Osteoblast (primary cell): ENCODE measurements at regions not wholly inside any gene's neighbourhood (a gene's known extent, or its start where the extent isn't known, plus 50 kb on each side); places are given as distances from the start of the nearest gene placed in this dataset.

ENCODE experiments used
- DNase-seq: peaks from one replicate; pipeline ENCODE4 v3.0.0; 2011; ENCODE audit warnings: low spot score, mixed read lengths; ENCODE audit not compliant: insufficient read length; ENCODE audit errors: missing footprints
- H2AFZ ChIP-seq: 2 replicates; pipeline ENCODE4 v1.6.0; 2011; ENCODE audit warnings: mild to moderate bottlenecking, low read length
- H3K27ac ChIP-seq: 2 replicates; pipeline ENCODE4 v1.5.1; 2011; ENCODE audit warnings: mild to moderate bottlenecking, low read depth, low read length, moderate library complexity
- H3K27me3 ChIP-seq: 2 replicates; pipeline ENCODE4 v1.6.0; 2012; ENCODE audit warnings: mild to moderate bottlenecking, control low read depth, inconsistent platforms, low read length, moderate library complexity; ENCODE audit not compliant: insufficient read depth
- H3K36me3 ChIP-seq: 2 replicates; pipeline ENCODE4 v1.5.1; 2011; ENCODE audit warnings: mild to moderate bottlenecking, low read length, control low read depth, moderate library complexity; ENCODE audit not compliant: insufficient read depth
- H3K4me1 ChIP-seq: 2 replicates; pipeline ENCODE4 v1.5.1; 2011; ENCODE audit warnings: mild to moderate bottlenecking, low read length, control low read depth, moderate library complexity; ENCODE audit not compliant: insufficient read depth
- H3K4me2 ChIP-seq: 2 replicates; pipeline ENCODE4 v1.6.0; 2011; ENCODE audit warnings: mild to moderate bottlenecking, low read length; ENCODE audit not compliant: insufficient read depth
- H3K4me3 ChIP-seq: fragments of 200-600 bp; sonication (generic); 3 replicates; pipeline ENCODE4 v1.5.1; 2012; ENCODE audit warnings: mild to moderate bottlenecking, low read length, inconsistent platforms; ENCODE audit not compliant: insufficient read depth
- H3K79me2 ChIP-seq: 2 replicates; pipeline ENCODE4 v1.6.0; 2012; ENCODE audit warnings: mild to moderate bottlenecking, low read length, control low read depth, inconsistent platforms; ENCODE audit not compliant: insufficient read depth
- H3K9me3 ChIP-seq: 2 replicates; pipeline ENCODE4 v1.5.1; 2011; ENCODE audit warnings: low read depth, low read length, control low read depth
- H4K20me1 ChIP-seq: 2 replicates; pipeline ENCODE4 v1.6.0; 2012; ENCODE audit warnings: mild to moderate bottlenecking, low read length, control low read depth; ENCODE audit not compliant: insufficient read depth
- CTCF ChIP-seq: IDR thresholded peaks from 2 replicates; pipeline ENCODE4 v1.5.1; 2011; ENCODE audit warnings: mild to moderate bottlenecking, low read depth, low read length, moderate library complexity; ENCODE audit errors: extremely low read depth

GRCh38 chr13:109389892-109390345 lies 396.5 kb downstream of the IRS2 start:
- no peak for TF ChIP-seq CTCF
- H3K79me2 ChIP-seq = no peaks in the 10 kb centered on the region
- H3K27ac ChIP-seq = no peak overlapping the region
- no peak overlapping the region for H3K4me2 ChIP-seq
- peaks cover 5% of the 10 kb centered on the region for H3K4me1 ChIP-seq
- H4K20me1 ChIP-seq = no peaks in the 10 kb centered on the region
- no peak overlapping the region for H3K4me3 ChIP-seq
- H3K36me3 ChIP-seq = no peaks in the 10 kb centered on the region
- no peak for DNase-seq
- no peaks in the 10 kb centered on the region for H3K9me3 ChIP-seq
- H3K27me3 ChIP-seq = no peaks in the 10 kb centered on the region
- H2AFZ ChIP-seq = peak overlapping the region; percentile 13

GRCh38 chr13:109389456-109389855 lies 396.9 kb downstream of the IRS2 start:
- Histone ChIP-seq H3K36me3 (no peaks in the 10 kb centered on the region), H3K27me3 (no peaks in the 10 kb centered on the region), H3K4me2 (no peak overlapping the region), H2AFZ (peak overlapping the region; percentile 15), H3K79me2 (no peaks in the 10 kb centered on the region), H3K27ac (peak overlapping the region; percentile 7), H3K4me3 (no peak overlapping the region), H3K4me1 (peaks cover 7% of the 10 kb centered on the region), H3K9me3 (no peaks in the 10 kb centered on the region), H4K20me1 (no peaks in the 10 kb centered on the region)
- no peak for TF ChIP-seq CTCF
- DNase-seq = no peak

GRCh38 chr13:109387471-109387870 lies 398.9 kb downstream of the IRS2 start:
- H2AFZ ChIP-seq = no peak overlapping the region
- H3K79me2 ChIP-seq = no peaks in the 10 kb centered on the region
- H3K27ac ChIP-seq = no peak overlapping the region
- TF ChIP-seq CTCF = no peak
- no peak overlapping the region for H3K4me3 ChIP-seq
- H3K4me2 ChIP-seq = no peak overlapping the region
- no peaks in the 10 kb centered on the region for H3K27me3 ChIP-seq
- H3K4me1 ChIP-seq = peaks cover 16% of the 10 kb centered on the region
- H4K20me1 ChIP-seq = no peaks in the 10 kb centered on the region
- no peaks in the 10 kb centered on the region for H3K9me3 ChIP-seq
- no peaks in the 10 kb centered on the region for H3K36me3 ChIP-seq
- DNase-seq = no peak

GRCh38 chr13:109385242-109385560 lies 401.2 kb downstream of the IRS2 start:
- H4K20me1 ChIP-seq = no peaks in the 10 kb centered on the region
- H3K27ac ChIP-seq = peak overlapping the region; percentile 72
- no peak for DNase-seq
- H3K27me3 ChIP-seq = no peaks in the 10 kb centered on the region
- no peak overlapping the region for H2AFZ ChIP-seq
- TF ChIP-seq CTCF = no peak
- H3K4me3 ChIP-seq = no peak overlapping the region
- no peaks in the 10 kb centered on the region for H3K36me3 ChIP-seq
- H3K4me2 ChIP-seq = no peak overlapping the region
- no peaks in the 10 kb centered on the region for H3K9me3 ChIP-seq
- no peaks in the 10 kb centered on the region for H3K79me2 ChIP-seq
- H3K4me1 ChIP-seq = peaks cover 20% of the 10 kb centered on the region
